ENCODE measurements at regions not wholly inside any gene's neighbourhood (a gene's known extent, or its start where the extent isn't known, plus 50 kb on each side); places are given as distances from the start of the nearest gene placed in this dataset.

DNA sequence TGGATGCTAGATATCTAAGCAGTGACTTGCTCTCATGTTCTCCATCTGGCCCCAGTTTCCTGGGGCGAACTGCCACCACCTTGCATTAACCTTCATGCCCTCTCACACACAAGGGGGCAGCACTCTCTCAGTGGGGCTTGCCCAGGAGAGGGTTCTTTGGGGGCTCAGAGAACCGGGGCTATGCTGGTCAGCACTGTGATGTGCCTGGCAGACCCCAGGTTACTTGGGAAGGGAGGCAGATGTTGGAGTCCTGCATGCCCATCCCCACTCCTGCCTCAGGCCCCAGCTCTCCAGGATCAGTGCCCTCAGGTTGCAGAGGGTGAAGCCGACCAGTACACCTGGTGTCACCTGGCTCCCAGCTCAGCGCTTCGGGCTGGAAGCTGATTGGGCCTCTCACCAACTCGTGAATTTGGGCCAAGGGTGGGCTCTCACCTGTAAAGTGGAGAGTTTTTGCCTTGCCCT lies 396.2 kb upstream of the HS6ST1 start:
- DNase-seq: no peak
- H3K27me3 ChIP-seq: no peaks in the 10 kb centered on the region
- H3K4me3 ChIP-seq: no peak overlapping the region
- no peak for TF ChIP-seq POLR2A (IDR thresholded peaks at IDR 0.05)
- TF ChIP-seq, protein P1, sequence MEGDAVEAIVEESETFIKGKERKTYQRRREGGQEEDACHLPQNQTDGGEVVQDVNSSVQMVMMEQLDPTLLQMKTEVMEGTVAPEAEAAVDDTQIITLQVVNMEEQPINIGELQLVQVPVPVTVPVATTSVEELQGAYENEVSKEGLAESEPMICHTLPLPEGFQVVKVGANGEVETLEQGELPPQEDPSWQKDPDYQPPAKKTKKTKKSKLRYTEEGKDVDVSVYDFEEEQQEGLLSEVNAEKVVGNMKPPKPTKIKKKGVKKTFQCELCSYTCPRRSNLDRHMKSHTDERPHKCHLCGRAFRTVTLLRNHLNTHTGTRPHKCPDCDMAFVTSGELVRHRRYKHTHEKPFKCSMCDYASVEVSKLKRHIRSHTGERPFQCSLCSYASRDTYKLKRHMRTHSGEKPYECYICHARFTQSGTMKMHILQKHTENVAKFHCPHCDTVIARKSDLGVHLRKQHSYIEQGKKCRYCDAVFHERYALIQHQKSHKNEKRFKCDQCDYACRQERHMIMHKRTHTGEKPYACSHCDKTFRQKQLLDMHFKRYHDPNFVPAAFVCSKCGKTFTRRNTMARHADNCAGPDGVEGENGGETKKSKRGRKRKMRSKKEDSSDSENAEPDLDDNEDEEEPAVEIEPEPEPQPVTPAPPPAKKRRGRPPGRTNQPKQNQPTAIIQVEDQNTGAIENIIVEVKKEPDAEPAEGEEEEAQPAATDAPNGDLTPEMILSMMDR (IDR thresholded peaks at IDR 0.05): no peak
- H3K27ac ChIP-seq: no peak overlapping the region
- H3K9me3 ChIP-seq: no peaks in the 10 kb centered on the region
- no peaks in the 10 kb centered on the region for H3K36me3 ChIP-seq
- H3K4me1 ChIP-seq: no peaks in the 10 kb centered on the region

DNA sequence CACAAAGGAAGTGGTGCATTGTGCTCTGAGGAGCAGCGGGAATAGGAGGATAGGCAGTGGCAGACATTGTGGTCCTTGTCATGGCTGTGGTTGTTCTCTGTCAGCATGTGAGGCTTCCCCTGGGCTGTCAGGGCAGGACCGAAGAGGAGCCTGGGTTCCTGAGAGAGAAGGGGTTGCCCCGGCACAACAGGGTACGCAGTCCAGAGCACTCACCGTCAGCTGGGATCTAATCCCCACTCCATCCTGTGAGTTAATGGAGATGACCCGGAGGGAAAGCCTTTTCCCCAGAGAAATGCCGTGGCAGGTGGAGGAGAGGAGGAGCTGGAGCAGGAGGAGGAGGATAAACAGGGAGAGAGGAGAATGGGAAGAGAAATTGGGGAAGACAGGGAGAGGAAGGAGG lies 396.7 kb upstream of the HS6ST1 start:
- no peaks in the 10 kb centered on the region for H3K9me3 ChIP-seq
- no peaks in the 10 kb centered on the region for H3K36me3 ChIP-seq
- H3K4me3 ChIP-seq: no peak overlapping the region
- no peak for TF ChIP-seq POLR2A (IDR thresholded peaks at IDR 0.05)
- TF ChIP-seq, protein P1 (IDR thresholded peaks at IDR 0.05): no peak
- no peaks in the 10 kb centered on the region for H3K27me3 ChIP-seq
- DNase-seq: no peak
- H3K4me1 ChIP-seq: no peaks in the 10 kb centered on the region
- no peak overlapping the region for H3K27ac ChIP-seq

DNA sequence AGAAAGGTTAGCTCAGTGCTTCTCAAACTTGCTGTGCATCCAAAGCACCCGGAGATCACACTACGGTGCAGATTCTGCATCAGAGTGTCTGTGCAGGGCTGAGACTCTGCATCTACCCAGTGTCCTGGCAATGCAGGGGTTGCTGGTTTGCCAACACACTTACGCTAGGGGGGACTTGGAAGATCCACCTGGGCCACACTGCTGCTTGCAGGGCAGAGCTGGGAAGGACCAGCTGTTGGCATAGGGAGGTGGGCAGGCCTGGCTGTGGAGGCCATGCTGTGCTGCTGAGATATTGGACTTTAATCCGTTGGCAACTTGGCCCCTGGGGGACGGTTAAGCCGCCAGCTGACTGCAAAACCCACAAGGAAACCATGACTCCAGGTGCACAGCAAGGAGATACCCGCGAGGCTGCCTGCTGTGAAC lies 397.6 kb upstream of the HS6ST1 start:
- no peak for TF ChIP-seq POLR2A (IDR thresholded peaks at IDR 0.05)
- TF ChIP-seq, protein P1 (IDR thresholded peaks at IDR 0.05): no peak
- Histone ChIP-seq H3K4me3 (no peak overlapping the region), H3K27me3 (no peaks in the 10 kb centered on the region), H3K27ac (no peak overlapping the region), H3K9me3 (no peaks in the 10 kb centered on the region), H3K4me1 (no peaks in the 10 kb centered on the region), H3K36me3 (no peaks in the 10 kb centered on the region)
- no peak for DNase-seq

DNA sequence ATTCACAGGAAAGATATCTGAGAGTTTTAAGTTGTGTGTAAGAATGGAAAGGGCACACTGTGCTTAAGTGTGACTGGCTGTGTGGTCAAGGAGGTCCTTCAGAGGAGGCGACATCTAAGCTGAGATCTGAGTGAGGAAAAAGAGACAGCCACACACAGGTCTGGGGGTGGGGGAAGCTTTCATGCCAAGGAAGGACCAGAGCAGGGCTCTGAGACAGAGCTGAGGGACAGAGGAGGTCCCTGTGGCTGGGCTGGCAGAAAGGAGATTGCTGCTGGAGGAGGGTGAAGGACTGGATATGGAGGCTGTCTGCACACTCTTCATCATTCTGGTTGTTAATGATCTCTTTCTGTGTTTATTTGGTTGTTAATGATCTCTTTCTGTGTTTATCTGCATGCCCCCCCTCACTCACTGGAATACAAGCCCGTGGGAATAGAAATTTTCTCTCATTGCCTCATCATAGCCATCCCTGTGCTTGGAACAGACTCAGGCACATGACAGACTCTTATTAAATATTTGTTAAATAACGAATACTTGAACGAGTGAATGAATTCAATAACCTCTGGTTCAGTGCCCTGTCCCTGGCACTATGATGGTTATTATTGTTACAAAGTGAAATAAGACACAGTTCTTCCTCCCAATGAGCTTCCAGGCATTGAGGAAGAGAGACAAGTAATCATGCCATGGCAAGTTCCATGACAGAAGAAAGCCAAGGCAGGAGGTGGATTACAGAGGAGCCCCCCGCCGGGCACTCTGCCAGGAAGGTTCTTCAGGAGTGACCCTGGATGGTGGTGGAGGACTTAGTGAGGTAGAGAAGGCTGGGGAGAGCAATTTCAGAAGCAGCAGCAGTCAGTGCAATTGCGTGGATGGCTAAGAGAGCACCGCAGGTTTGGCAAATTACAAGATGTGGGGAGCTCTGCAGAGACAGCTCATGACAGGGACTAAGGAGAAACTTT lies 399.4 kb upstream of the HS6ST1 start:
- Histone ChIP-seq H3K9me3 (no peaks in the 10 kb centered on the region), H3K27ac (no peak overlapping the region), H3K4me3 (no peak overlapping the region), H3K27me3 (no peaks in the 10 kb centered on the region), H3K4me1 (no peaks in the 10 kb centered on the region), H3K36me3 (no peaks in the 10 kb centered on the region)
- no peak for DNase-seq
- TF ChIP-seq POLR2A (IDR thresholded peaks at IDR 0.05): no peak
- TF ChIP-seq, protein P1 (IDR thresholded peaks at IDR 0.05): no peak

DNA sequence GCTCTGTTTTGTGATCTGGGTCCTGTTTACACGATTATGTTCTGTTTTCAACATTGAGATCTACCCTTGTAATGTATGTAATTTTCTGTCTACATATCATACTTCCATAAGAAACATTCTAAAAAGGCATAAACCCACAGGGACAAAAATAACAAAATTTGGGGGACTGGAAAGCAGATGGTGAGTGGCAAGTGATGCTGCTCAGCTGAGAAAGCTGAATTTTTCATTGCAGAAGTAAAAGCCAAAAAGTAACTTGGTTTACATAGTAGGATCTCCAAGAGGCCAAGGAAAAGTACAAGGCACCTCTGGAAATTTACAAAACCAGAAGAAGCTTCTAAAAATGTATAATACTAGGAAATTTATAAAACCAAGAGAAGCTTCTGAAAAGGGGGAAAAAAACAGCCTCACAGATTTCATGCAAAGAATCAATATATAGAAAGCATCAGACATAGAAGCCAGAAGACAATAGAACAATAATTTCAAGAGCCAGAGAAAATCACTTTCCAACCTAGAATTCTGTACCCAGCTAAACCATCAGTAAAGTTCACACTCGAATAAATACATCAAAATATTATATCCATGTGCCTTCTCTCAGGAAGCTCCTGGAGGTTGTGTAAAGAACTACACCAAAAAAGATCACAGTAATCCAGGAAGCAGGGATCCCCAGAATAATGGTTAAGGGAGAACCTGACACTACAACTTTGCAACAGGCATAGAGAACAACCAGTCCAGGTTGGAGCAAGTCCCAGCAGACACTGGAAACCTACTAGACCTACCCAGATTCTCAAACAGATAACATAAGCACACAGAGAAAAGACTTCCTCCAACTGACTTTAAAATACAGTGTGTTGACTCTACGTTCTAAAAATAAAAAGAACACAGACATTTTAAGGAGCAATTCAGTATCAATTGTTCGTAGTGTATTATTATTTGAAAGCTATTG lies 401.7 kb upstream of the HS6ST1 start:
- H3K27me3 ChIP-seq: no peaks in the 10 kb centered on the region
- TF ChIP-seq, protein P1 (IDR thresholded peaks at IDR 0.05): no peak
- TF ChIP-seq POLR2A (IDR thresholded peaks at IDR 0.05): no peak
- no peaks in the 10 kb centered on the region for H3K9me3 ChIP-seq
- no peaks in the 10 kb centered on the region for H3K36me3 ChIP-seq
- H3K27ac ChIP-seq: no peak overlapping the region
- H3K4me1 ChIP-seq: no peaks in the 10 kb centered on the region
- DNase-seq: no peak
- no peak overlapping the region for H3K4me3 ChIP-seq

Measured in Peyer's patch (tissue), 4 donors.